Nephron progenitor cell (in vitro differentiated cells): ENCODE measurements at regions not wholly inside any gene's neighbourhood (a gene's known extent, or its start where the extent isn't known, plus 50 kb on each side); places are given as distances from the start of the nearest gene placed in this dataset.
A peak's percentile ranks its signal among the peaks of the same experiment; 100 is the strongest.

Source experiments
- DNase-seq: peaks from one replicate; pipeline ENCODE4 v3.0.0; 2021
- H3K27ac Mint-ChIP-seq: 2 replicates; pipeline ENCODE4 v1.8.0; 2021; ENCODE audit warnings: mild to moderate bottlenecking, moderate library complexity, mixed read lengths
- H3K27me3 Mint-ChIP-seq: 2 replicates; pipeline ENCODE4 v1.8.0; 2021; ENCODE audit warnings: mild to moderate bottlenecking, low read depth, mixed read lengths; ENCODE audit not compliant: poor library complexity
- H3K36me3 Mint-ChIP-seq: 2 replicates; pipeline ENCODE4 v1.8.0; 2021; ENCODE audit warnings: low read depth, mixed read lengths
- H3K4me1 Mint-ChIP-seq: 2 replicates; pipeline ENCODE4 v1.8.0; 2021; ENCODE audit warnings: mixed read lengths
- H3K4me3 Mint-ChIP-seq: 2 replicates; pipeline ENCODE4 v1.8.0; 2021; ENCODE audit warnings: mild to moderate bottlenecking, moderate library complexity, mixed read lengths
- H3K9me3 Mint-ChIP-seq: 2 replicates; pipeline ENCODE4 v1.8.0; 2021; ENCODE audit warnings: mild to moderate bottlenecking, moderate library complexity, mixed read lengths
- TF ChIP-seq, protein P1 (sequence below): fragments of 200-600 bp; sonication (generic); IDR thresholded peaks from 2 replicates; pipeline ENCODE4 v1.5.0; 2021; ENCODE audit warnings: antibody characterized with exemption

- DNase-seq = no peak
- TF ChIP-seq, protein P1, sequence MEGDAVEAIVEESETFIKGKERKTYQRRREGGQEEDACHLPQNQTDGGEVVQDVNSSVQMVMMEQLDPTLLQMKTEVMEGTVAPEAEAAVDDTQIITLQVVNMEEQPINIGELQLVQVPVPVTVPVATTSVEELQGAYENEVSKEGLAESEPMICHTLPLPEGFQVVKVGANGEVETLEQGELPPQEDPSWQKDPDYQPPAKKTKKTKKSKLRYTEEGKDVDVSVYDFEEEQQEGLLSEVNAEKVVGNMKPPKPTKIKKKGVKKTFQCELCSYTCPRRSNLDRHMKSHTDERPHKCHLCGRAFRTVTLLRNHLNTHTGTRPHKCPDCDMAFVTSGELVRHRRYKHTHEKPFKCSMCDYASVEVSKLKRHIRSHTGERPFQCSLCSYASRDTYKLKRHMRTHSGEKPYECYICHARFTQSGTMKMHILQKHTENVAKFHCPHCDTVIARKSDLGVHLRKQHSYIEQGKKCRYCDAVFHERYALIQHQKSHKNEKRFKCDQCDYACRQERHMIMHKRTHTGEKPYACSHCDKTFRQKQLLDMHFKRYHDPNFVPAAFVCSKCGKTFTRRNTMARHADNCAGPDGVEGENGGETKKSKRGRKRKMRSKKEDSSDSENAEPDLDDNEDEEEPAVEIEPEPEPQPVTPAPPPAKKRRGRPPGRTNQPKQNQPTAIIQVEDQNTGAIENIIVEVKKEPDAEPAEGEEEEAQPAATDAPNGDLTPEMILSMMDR = no peak
- Mint-ChIP-seq H3K27ac (peak overlapping the region; percentile 49), H3K4me1 (peaks cover 84% of the 10 kb centered on the region), H3K27me3 (peaks cover 22% of the 10 kb centered on the region), H3K4me3 (peak overlapping the region; percentile 4), H3K36me3 (no peaks in the 10 kb centered on the region), H3K9me3 (no peaks in the 10 kb centered on the region)
Observed at GRCh38 chr3:194267744-194268653, 83.1 kb downstream of the CPN2 start.

- H3K4me1 Mint-ChIP-seq = peaks cover 88% of the 10 kb centered on the region
- H3K27me3 Mint-ChIP-seq = peaks cover 22% of the 10 kb centered on the region
- no peaks in the 10 kb centered on the region for H3K9me3 Mint-ChIP-seq
- H3K36me3 Mint-ChIP-seq = no peaks in the 10 kb centered on the region
- no peak for DNase-seq
- no peak overlapping the region for H3K4me3 Mint-ChIP-seq
- no peak overlapping the region for H3K27ac Mint-ChIP-seq
- TF ChIP-seq, protein P1 = no peak
Observed at GRCh38 chr3:194268654-194269512, 82.2 kb downstream of the CPN2 start.

GRCh38 chr3:194269610-194270145 lies 81.5 kb downstream of the CPN2 start:
- Mint-ChIP-seq H3K9me3 (no peaks in the 10 kb centered on the region), H3K36me3 (no peaks in the 10 kb centered on the region), H3K27me3 (peaks cover 17% of the 10 kb centered on the region), H3K4me1 (peaks cover 90% of the 10 kb centered on the region), H3K4me3 (no peak overlapping the region), H3K27ac (no peak overlapping the region)
- TF ChIP-seq, protein P1 = no peak
- peak; percentile 47 for DNase-seq

DNA sequence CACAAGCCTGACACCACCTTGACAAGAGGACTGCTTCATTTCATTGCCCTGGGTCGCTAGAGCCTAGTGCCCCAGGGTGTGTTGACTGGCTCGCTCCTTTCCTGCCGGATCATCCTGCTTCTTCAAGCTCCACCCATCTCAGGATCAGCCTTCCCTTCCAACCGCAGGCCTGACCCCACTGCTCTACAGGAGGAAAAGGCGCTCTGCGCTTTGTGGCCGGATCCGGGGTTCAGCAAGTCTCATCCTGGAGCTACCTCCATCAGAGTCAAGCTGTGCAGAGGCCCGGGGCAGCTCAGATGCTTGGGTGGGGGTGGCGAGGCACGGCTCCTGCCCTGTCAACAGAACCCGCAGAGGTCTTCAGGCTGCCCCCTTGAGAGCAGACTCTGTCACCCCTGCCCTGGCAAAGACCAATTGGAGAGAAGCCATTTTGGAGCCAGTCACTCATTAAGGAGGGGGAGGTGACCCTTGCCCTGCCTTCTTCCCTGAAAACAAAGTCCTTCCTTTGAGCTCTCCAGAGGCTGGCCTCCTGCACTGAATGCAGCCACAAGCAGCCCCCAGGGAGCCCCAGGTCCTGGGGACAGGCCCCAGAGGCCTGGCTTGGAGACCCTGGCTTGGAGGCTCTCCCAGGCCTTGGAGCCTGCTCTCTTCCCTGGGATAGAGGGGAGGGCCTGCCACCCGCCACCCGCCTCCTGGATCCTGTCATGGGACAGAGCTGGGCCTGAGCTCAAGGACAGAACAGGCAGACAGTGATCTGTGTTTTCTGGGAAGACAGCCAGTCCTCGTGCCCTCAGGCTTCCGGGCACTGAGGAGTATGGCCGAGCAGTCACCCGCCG lies 80.3 kb downstream of the CPN2 start:
- Mint-ChIP-seq H3K9me3 (no peaks in the 10 kb centered on the region), H3K36me3 (no peaks in the 10 kb centered on the region), H3K4me3 (peak overlapping the region; percentile 49), H3K27me3 (peaks cover 13% of the 10 kb centered on the region), H3K27ac (peak overlapping the region; percentile 80), H3K4me1 (peaks cover 94% of the 10 kb centered on the region)
- TF ChIP-seq, protein P1 = no peak
- DNase-seq = peak; percentile 25

GRCh38 chr3:194271460-194272035 lies 79.6 kb downstream of the CPN2 start:
- peaks cover 12% of the 10 kb centered on the region for H3K27me3 Mint-ChIP-seq
- H3K9me3 Mint-ChIP-seq = no peaks in the 10 kb centered on the region
- H3K36me3 Mint-ChIP-seq = no peaks in the 10 kb centered on the region
- H3K4me1 Mint-ChIP-seq = peaks cover 94% of the 10 kb centered on the region
- no peak overlapping the region for H3K4me3 Mint-ChIP-seq
- TF ChIP-seq, protein P1 = no peak
- no peak overlapping the region for H3K27ac Mint-ChIP-seq
- DNase-seq = no peak
